Stimulated activated CD8-positive, alpha-beta memory T cell treated with anti-CD3 and anti-CD28 coated beads, Interleukin-4, amount 100 ng/mL, for 1 hour (primary cell): ENCODE measurements at regions not wholly inside any gene's neighbourhood (a gene's known extent, or its start where the extent isn't known, plus 50 kb on each side); places are given as distances from the start of the nearest gene placed in this dataset.

ENCODE experiments used
- DNase-seq, 2 donors: peaks; one replicate each; pipeline ENCODE4 v3.0.0-alpha.2; 2020; ENCODE audit warnings: low read depth in 2 of 2, low spot score in 1 of 2

DNA sequence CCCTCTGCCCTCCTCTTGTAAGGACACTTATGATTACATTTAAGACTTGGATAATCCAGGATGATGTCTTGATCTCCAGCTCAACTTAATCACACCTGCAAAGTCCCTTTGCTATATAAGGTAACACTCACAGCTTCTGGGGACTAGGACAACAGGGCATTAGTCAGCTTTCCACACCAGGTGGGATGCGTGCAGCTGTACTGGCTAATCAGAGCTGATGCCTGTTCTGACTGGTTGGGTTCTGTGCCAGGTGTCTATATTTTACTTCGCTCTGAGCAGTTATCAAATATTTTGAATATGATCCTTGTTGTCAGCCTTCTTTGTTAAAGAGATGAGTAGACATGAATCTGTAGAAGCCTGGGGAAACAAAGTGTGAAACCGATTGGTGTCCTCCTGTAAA, 115.5 kb upstream of the ATP8B1 start:
- no peak for DNase-seq

GRCh38 chr18:57916684-57917083, 113.6 kb upstream of the ATP8B1 start:
- DNase-seq = no peak

- no peak for DNase-seq
Observed at GRCh38 chr18:57915865-57916582, 112.9 kb upstream of the ATP8B1 start.

- no peak for DNase-seq
Observed at GRCh38 chr18:57915248-57915647, 112.1 kb upstream of the ATP8B1 start.

GRCh38 chr18:57913686-57914085, 110.6 kb upstream of the ATP8B1 start:
- no peak for DNase-seq

GRCh38 chr18:57910817-57911216, 107.7 kb upstream of the ATP8B1 start:
- DNase-seq = no peak

GRCh38 chr18:57910134-57910533, 107.0 kb upstream of the ATP8B1 start:
- DNase-seq = no peak

- DNase-seq = no peak
Observed at GRCh38 chr18:57909620-57910019, 106.5 kb upstream of the ATP8B1 start.

GRCh38 chr18:57908092-57908491, 105.0 kb upstream of the ATP8B1 start:
- DNase-seq = no peak

GRCh38 chr18:57907550-57907949, 104.4 kb upstream of the ATP8B1 start:
- DNase-seq = no peak

DNA sequence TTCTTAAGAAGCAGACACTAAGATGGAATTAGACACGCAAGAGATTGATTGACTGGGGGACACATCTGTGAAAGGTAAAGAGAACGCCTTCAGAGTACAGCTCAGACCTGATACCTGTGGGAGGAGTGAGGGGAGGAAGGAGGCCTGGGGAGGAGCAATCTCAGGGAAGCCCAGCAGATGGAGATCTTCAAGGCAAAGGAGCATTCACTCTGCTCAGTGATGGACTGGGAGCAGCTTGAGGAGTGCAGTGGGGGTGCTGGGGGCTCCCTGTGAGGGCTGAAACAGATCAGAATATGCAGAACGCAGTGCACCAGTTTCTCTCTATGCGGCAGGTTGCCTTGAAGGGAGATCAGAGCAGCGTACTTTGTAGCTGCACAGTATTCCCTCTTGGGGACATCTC, 103.7 kb upstream of the ATP8B1 start:
- no peak for DNase-seq

- no peak for DNase-seq
Observed at GRCh38 chr18:57904535-57904934, 101.4 kb upstream of the ATP8B1 start.

DNA sequence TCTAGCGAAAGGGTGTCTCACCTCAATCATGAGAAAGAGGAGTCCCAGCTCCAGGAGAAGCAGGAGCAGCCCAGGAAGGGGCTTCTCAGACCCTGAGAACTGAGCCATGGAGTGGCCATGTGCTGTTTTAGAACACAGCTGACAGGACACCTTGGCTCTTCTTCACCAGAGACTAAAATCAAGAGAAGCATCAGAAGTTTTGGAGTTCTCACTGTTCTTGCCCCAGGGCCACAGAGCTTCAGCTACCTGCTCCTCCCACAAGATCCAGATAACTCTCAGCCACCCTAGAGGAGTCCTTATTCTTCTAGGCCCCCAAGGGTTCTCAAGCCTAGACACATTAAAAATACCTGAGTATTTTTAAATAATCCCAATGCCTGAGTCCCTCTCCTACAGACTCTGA, 99.6 kb upstream of the ATP8B1 start:
- DNase-seq = no peak

GRCh38 chr18:57901825-57902589, 98.9 kb upstream of the ATP8B1 start:
- no peak for DNase-seq

GRCh38 chr18:57900906-57901435, 97.9 kb upstream of the ATP8B1 start:
- DNase-seq = no peak

DNA sequence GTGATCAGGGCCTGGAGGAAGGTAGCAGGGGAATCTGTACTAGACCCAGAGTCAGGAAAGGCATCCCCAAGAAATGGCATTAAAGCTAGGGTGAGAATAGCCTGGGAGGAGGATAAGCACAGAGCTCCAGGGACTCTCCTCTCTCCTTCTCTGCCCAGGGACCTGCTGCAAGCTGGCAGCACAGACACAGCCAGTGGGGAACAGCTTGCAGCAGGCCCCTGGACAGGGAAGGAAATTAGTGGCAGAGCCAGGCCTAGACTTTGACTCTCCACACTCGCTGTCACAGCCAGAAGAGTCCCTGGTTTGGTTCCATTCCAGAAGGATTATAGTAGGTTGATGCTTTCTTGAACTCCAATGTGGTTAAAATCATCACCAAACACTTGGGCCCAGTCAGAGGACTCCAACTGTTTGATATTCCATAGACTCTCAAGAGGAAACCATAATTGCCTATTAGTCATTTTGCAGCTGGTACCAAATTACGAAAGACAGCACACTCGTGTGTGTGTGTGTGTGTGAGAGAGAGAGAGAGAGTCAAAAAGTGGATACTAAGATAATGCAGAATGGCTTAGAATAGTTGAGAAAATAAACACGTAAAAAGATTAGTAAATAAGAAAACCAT, 95.5 kb upstream of the ATP8B1 start:
- DNase-seq = no peak

- no peak for DNase-seq
Observed at GRCh38 chr18:57895182-57895581, 92.1 kb upstream of the ATP8B1 start.

GRCh38 chr18:57891707-57892391, 88.7 kb upstream of the ATP8B1 start:
- DNase-seq = no peak

GRCh38 chr18:57890266-57890665, 87.2 kb upstream of the ATP8B1 start:
- no peak for DNase-seq

DNA sequence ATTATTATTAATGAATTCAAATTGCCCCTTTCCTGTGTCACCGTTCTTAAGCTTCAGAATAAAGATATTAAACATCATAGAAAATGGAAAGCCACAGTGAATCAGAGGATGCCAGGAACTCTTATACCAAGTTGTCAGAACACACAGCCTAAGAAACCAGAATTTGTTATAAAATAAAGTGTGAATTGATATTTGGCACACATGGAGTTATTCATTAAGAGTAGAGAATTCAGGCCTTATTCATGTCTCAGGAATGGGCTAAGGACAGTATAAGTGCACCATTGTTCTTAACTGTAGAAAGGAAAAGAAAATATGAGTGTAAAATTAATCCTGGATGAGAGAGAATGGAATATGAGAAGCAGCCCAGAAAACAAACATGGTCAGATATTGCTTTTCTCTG, 86.7 kb upstream of the ATP8B1 start:
- DNase-seq = no peak

DNA sequence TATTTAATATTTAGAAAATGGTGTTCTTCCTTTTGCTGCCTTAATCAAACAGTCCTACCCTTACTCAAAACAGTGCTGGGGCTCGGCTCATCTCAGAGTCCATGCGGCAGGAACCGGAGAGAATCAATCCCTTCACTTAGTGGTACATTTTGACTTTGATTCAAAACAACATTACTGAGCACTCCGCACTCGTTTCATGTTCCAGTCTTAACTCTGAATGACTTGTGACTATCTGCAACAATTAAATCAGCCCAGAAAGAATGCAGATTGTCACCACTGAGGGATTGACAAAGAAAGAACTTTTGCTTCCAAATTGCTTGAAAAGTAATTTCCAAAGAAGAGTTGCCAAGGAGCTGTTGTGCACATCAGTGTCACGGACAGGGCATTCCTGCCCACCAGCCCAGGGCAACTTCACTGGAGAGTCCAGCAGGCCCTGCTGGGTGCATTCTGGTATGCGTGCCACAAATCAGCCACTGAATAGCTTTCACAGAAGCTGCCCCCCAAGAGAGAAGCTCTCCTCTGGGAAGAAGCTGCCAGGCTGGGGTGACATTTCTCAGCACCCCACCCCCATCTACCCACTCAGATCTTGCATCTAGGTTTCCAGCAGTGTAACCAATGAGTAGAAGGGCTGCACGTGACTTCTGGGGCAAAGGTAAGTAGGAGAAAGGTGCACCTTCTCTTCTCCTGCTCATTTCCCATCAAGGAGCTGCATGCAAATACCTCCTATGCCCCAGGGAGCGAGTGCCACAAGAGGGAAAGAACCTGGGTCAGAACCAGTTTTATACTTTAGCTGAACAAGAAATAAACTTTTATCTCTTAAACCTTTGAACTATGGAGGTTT, 84.6 kb upstream of the ATP8B1 start:
- no peak for DNase-seq
